T-helper 2 cell treated with Interferon-gamma antibody and Interleukin-4, amounts not matched to agents 5 μg/mL and 100 μg/mL, for 36 hours (primary cell): ENCODE measurements at regions not wholly inside any gene's neighbourhood (a gene's known extent, or its start where the extent isn't known, plus 50 kb on each side); places are given as distances from the start of the nearest gene placed in this dataset.

Source experiments
- DNase-seq: peaks from one replicate; pipeline ENCODE4 v3.0.0; 2021; ENCODE audit warnings: low spot score
- H3K27ac Mint-ChIP-seq: one replicate; pipeline ENCODE4 v1.8.0; 2021; ENCODE audit warnings: mild to moderate bottlenecking, mixed read lengths
- H3K27me3 Mint-ChIP-seq: one replicate; pipeline ENCODE4 v1.8.0; 2021; ENCODE audit warnings: low read depth, mixed read lengths
- H3K36me3 Mint-ChIP-seq: one replicate; pipeline ENCODE4 v1.8.0; 2021; ENCODE audit warnings: low read depth, mixed read lengths
- H3K4me1 Mint-ChIP-seq: one replicate; pipeline ENCODE4 v1.8.0; 2021; ENCODE audit warnings: low read depth, mixed read lengths
- H3K4me3 Mint-ChIP-seq: one replicate; pipeline ENCODE4 v1.8.0; 2022; ENCODE audit warnings: mild to moderate bottlenecking, moderate library complexity, mixed read lengths
- H3K9me3 Mint-ChIP-seq: one replicate; pipeline ENCODE4 v1.8.0; 2021; ENCODE audit warnings: mixed read lengths

GRCh38 chr1:70667494-70668170, 256.6 kb downstream of the CTH start:
- H3K36me3 Mint-ChIP-seq: no peaks in the 10 kb centered on the region
- no peaks in the 10 kb centered on the region for H3K27me3 Mint-ChIP-seq
- no peak overlapping the region for H3K4me3 Mint-ChIP-seq
- no peak for DNase-seq
- no peaks in the 10 kb centered on the region for H3K9me3 Mint-ChIP-seq
- H3K27ac Mint-ChIP-seq: no peak overlapping the region
- no peaks in the 10 kb centered on the region for H3K4me1 Mint-ChIP-seq

GRCh38 chr1:70671006-70671405, 259.9 kb downstream of the CTH start:
- no peaks in the 10 kb centered on the region for H3K9me3 Mint-ChIP-seq
- H3K4me3 Mint-ChIP-seq: no peak overlapping the region
- peaks cover 2% of the 10 kb centered on the region for H3K27me3 Mint-ChIP-seq
- no peaks in the 10 kb centered on the region for H3K36me3 Mint-ChIP-seq
- peaks cover 3% of the 10 kb centered on the region for H3K4me1 Mint-ChIP-seq
- DNase-seq: no peak
- H3K27ac Mint-ChIP-seq: no peak overlapping the region

DNA sequence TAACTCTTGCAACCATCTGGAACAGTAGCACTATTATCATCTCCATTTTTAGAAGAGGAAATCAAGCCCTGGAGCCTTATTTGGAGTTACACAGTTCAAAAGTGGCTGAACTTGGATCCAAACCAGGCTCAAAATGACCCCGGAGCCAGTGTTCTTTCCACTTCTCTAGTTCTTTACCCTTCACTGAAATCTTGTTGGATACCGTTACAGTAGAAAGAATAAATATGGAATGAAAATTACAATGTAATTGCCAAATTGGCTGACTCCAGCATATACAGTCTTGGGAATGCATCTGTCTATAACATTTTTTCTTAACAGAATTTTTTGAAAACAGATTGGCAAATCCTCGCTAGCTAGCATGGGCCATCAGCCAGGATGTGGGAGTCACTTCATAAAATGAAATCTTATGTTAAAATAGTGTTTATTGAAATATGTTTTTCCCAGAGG, 261.4 kb downstream of the CTH start:
- H3K4me1 Mint-ChIP-seq: peaks cover 3% of the 10 kb centered on the region
- H3K36me3 Mint-ChIP-seq: no peaks in the 10 kb centered on the region
- no peaks in the 10 kb centered on the region for H3K9me3 Mint-ChIP-seq
- no peak overlapping the region for H3K27ac Mint-ChIP-seq
- H3K27me3 Mint-ChIP-seq: peaks cover 6% of the 10 kb centered on the region
- DNase-seq: no peak
- no peak overlapping the region for H3K4me3 Mint-ChIP-seq

DNA sequence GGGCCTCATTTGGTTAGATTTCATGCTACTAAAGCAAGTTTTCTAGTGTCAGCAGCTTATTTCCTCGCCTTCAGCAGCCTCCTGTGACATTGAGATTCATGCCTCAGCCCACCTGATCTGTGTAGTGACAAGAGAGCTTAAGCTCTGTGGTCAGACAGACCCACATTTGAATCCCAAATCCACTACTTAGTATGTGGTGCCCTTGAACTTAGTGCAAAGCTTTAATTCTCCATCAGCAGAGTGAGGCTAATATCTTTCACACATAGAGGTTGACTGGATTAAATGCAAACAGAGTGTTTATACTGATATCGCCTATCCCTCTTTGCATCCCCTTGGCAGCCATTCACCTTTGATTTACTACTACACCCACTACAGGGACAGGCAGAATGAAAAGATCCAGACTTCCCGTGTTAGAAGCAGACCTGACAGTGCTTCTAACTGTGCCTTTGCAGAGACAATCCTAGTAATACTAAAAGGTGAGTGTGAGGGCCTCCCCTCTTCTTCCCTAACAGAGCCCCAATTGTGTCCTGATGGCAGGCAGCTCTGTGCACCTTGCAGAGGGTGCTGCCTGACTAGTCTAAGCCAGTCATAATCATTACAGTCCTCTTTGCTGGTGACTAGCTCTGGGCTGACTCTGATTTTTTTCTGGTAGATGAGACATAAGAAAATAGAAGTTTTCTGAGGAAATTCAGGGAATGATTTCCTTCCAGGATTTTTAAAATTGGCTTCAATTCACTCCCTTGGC, 264.0 kb downstream of the CTH start:
- Mint-ChIP-seq H3K27ac (no peak overlapping the region), H3K9me3 (no peaks in the 10 kb centered on the region), H3K4me1 (peaks cover 3% of the 10 kb centered on the region), H3K36me3 (no peaks in the 10 kb centered on the region), H3K27me3 (peaks cover 6% of the 10 kb centered on the region), H3K4me3 (no peak overlapping the region)
- no peak for DNase-seq

DNA sequence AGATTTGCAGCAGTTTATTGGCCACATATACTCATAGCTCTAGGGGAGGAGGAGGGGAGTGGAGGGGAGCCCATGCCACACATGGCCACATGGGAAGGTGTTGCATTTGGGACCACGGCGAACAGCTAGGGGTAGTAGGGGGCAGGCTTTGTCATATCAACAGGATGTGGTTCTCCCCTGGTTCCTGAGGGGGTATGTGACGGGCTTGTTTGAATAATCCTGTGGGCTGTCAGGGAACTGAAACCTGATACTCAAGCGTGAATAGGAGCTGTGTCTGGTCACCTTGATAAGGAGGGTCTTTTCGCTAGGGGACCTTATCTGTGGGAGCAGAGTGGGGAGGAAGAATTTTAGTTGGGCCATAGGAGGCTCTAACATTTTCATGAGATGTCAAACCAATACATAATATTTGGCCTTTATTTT, 264.7 kb downstream of the CTH start:
- Mint-ChIP-seq H3K27ac (no peak overlapping the region), H3K4me1 (peaks cover 3% of the 10 kb centered on the region), H3K27me3 (peaks cover 6% of the 10 kb centered on the region), H3K9me3 (no peaks in the 10 kb centered on the region), H3K36me3 (no peaks in the 10 kb centered on the region), H3K4me3 (no peak overlapping the region)
- DNase-seq: no peak

DNA sequence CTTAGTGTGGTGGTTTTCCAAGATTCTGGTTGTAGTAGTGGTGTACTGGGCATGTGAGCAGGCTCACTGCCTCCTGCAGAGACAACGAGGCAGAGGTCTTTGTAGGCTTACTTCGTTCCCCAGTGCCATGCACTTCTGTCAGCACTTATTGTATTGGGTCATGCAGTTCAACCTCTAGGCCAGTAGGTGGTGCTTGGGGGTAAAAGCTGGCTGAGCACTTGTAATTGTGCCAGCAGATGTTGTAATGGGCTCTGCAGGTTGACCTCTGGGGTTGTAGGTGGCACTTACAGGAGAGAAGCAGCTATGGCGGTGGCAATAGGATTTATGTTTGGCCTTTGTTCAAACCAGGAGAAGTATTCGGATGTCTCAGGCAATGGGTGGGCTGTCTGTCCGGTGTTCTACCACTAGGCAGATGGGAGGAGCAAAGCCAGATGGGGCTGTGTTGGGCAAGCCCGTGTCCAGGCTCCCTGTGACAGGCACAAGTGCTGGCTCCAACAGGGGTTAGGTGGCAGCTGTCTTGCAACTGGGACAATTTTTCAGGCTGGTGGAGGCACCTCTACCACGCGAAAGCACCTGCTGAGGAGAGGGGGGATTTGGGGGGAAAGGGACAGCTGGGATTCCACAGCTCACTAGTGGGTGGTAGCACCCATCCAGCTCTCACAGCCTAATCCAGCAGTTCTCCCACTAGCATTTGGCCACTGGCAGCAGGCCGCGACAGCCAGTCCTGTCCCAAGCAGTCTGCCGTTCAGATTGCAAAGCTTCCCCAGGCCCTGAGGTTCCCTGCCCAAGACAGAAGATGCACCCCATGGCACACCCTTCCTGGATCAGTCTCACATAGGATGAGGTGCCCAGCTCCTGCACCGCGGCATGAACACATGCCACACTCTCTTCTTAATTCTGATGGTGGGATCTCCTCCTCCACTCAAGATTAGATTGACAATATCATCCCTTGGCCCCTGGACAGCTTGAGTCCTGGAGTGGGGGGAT, 274.5 kb downstream of the CTH start:
- Mint-ChIP-seq H3K27me3 (peaks cover 13% of the 10 kb centered on the region), H3K27ac (no peak overlapping the region), H3K36me3 (no peaks in the 10 kb centered on the region), H3K4me1 (peaks cover 3% of the 10 kb centered on the region), H3K9me3 (no peaks in the 10 kb centered on the region), H3K4me3 (no peak overlapping the region)
- peak; percentile 33 for DNase-seq

DNA sequence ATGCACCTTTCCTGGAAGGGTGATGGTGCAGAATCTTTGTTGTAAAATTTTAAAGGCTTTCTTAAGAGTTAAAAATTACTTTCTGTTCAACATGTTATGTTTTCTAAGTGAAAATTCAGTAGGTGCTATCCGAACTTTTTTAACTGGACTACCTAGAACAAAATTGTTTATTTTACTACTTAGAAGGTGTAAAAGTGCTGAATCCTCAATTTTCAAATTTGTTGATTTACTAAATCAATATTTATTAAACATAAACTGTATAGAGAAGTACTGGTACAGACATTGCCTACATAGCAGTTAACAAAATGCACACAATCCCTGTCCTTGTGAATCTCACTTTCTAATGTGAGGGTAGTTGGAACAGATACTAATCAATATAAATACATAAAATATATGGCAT, 277.5 kb downstream of the CTH start:
- Mint-ChIP-seq H3K4me1 (peaks cover 3% of the 10 kb centered on the region), H3K27me3 (peaks cover 20% of the 10 kb centered on the region)
- no peak for DNase-seq

GRCh38 chr1:70706381-70707037, 295.4 kb downstream of the CTH start:
- H3K36me3 Mint-ChIP-seq: no peaks in the 10 kb centered on the region
- no peak for DNase-seq
- H3K27me3 Mint-ChIP-seq: peaks cover 21% of the 10 kb centered on the region
- no peak overlapping the region for H3K4me3 Mint-ChIP-seq
- no peak overlapping the region for H3K27ac Mint-ChIP-seq
- H3K9me3 Mint-ChIP-seq: peaks cover 2% of the 10 kb centered on the region
- H3K4me1 Mint-ChIP-seq: no peaks in the 10 kb centered on the region

More for the DNA sequence above, 277.5 kb downstream of the CTH start:
- no peak overlapping the region for H3K27ac Mint-ChIP-seq
- H3K4me3 Mint-ChIP-seq: no peak overlapping the region
- H3K36me3 Mint-ChIP-seq: no peaks in the 10 kb centered on the region
- H3K9me3 Mint-ChIP-seq: no peaks in the 10 kb centered on the region

DNA sequence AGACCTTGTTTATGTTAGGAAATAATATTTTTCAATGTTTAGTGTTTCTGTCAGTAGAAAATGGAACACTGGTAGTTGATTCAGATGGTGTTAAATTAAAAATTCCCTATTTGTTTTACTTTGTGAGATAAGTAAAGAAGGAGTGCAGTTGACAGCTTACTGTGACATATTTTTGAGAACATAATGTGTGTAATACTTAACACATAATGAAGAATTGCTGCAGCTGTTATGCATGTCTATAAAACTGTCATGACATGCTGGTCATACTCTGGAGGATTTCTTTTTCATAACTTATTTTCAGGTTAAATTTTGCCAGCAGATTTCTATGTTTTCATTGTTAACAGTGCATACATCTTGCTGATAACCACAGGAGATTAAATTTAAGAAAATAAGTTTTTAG, 296.1 kb downstream of the CTH start:
- peaks cover 2% of the 10 kb centered on the region for H3K9me3 Mint-ChIP-seq
- peaks cover 21% of the 10 kb centered on the region for H3K27me3 Mint-ChIP-seq
- no peaks in the 10 kb centered on the region for H3K36me3 Mint-ChIP-seq
- H3K27ac Mint-ChIP-seq: no peak overlapping the region
- DNase-seq: no peak
- H3K4me1 Mint-ChIP-seq: no peaks in the 10 kb centered on the region
- H3K4me3 Mint-ChIP-seq: no peak overlapping the region

GRCh38 chr1:70714149-70714548, 303.1 kb downstream of the CTH start:
- no peak for DNase-seq
- no peak overlapping the region for H3K4me3 Mint-ChIP-seq
- H3K36me3 Mint-ChIP-seq: no peaks in the 10 kb centered on the region
- no peaks in the 10 kb centered on the region for H3K9me3 Mint-ChIP-seq
- no peaks in the 10 kb centered on the region for H3K4me1 Mint-ChIP-seq
- H3K27me3 Mint-ChIP-seq: peaks cover 2% of the 10 kb centered on the region
- no peak overlapping the region for H3K27ac Mint-ChIP-seq

GRCh38 chr1:70717211-70717610, 306.1 kb downstream of the CTH start:
- H3K27ac Mint-ChIP-seq: no peak overlapping the region
- peaks cover 2% of the 10 kb centered on the region for H3K27me3 Mint-ChIP-seq
- no peaks in the 10 kb centered on the region for H3K4me1 Mint-ChIP-seq
- H3K9me3 Mint-ChIP-seq: no peaks in the 10 kb centered on the region
- DNase-seq: no peak
- H3K36me3 Mint-ChIP-seq: no peaks in the 10 kb centered on the region
- no peak overlapping the region for H3K4me3 Mint-ChIP-seq

- H3K27me3 Mint-ChIP-seq: peaks cover 2% of the 10 kb centered on the region
- no peak overlapping the region for H3K27ac Mint-ChIP-seq
- H3K9me3 Mint-ChIP-seq: no peaks in the 10 kb centered on the region
- DNase-seq: no peak
- no peak overlapping the region for H3K4me3 Mint-ChIP-seq
- no peaks in the 10 kb centered on the region for H3K4me1 Mint-ChIP-seq
- H3K36me3 Mint-ChIP-seq: no peaks in the 10 kb centered on the region
These were observed 306.6 kb downstream of the CTH start for GRCh38 chr1:70717656-70718055.

GRCh38 chr1:70718086-70718630, 307.1 kb downstream of the CTH start:
- no peak overlapping the region for H3K4me3 Mint-ChIP-seq
- H3K4me1 Mint-ChIP-seq: no peaks in the 10 kb centered on the region
- peaks cover 2% of the 10 kb centered on the region for H3K27me3 Mint-ChIP-seq
- H3K9me3 Mint-ChIP-seq: peaks cover 5% of the 10 kb centered on the region
- DNase-seq: no peak
- no peak overlapping the region for H3K27ac Mint-ChIP-seq
- no peaks in the 10 kb centered on the region for H3K36me3 Mint-ChIP-seq
